ENCODE measurements at regions not wholly inside any gene's neighbourhood (a gene's known extent, or its start where the extent isn't known, plus 50 kb on each side); places are given as distances from the start of the nearest gene placed in this dataset.

- no peak for DNase-seq (ENCODE audit: low read depth in 2 of 2)
These were observed 974.0 kb upstream of the GHITM start for GRCh38 chr10:83165265-83165664.

- DNase-seq (ENCODE audit: low read depth in 2 of 2) = no peak
These were observed 973.0 kb upstream of the GHITM start for GRCh38 chr10:83166344-83166743.

- no peak for DNase-seq (ENCODE audit: low read depth in 2 of 2)
These were observed 972.2 kb upstream of the GHITM start for GRCh38 chr10:83167081-83167480.

GRCh38 chr10:83176901-83177300 is 962.4 kb upstream of the GHITM start:
- DNase-seq (ENCODE audit: low read depth in 2 of 2) = no peak

GRCh38 chr10:83178526-83178925 is 960.8 kb upstream of the GHITM start:
- no peak for DNase-seq (ENCODE audit: low read depth in 2 of 2)

GRCh38 chr10:83179371-83179770 is 959.9 kb upstream of the GHITM start:
- DNase-seq (ENCODE audit: low read depth in 2 of 2) = no peak

- DNase-seq (ENCODE audit: low read depth in 2 of 2) = no peak
These were observed 957.2 kb upstream of the GHITM start for GRCh38 chr10:83182076-83182475.

GRCh38 chr10:83184641-83185040 is 954.7 kb upstream of the GHITM start:
- no peak for DNase-seq (ENCODE audit: low read depth in 2 of 2)

- DNase-seq (ENCODE audit: low read depth in 2 of 2) = no peak
These were observed 948.7 kb upstream of the GHITM start for GRCh38 chr10:83190614-83191013.

- DNase-seq (ENCODE audit: low read depth in 2 of 2) = no peak
These were observed 946.3 kb upstream of the GHITM start for GRCh38 chr10:83193026-83193425.

- no peak for DNase-seq (ENCODE audit: low read depth in 2 of 2)
These were observed 944.3 kb upstream of the GHITM start for GRCh38 chr10:83195021-83195420.

- no peak for DNase-seq (ENCODE audit: low read depth in 2 of 2)
These were observed 939.9 kb upstream of the GHITM start for GRCh38 chr10:83199374-83199773.

GRCh38 chr10:83205861-83206260 is 933.4 kb upstream of the GHITM start:
- no peak for DNase-seq (ENCODE audit: low read depth in 2 of 2)

- no peak for DNase-seq (ENCODE audit: low read depth in 2 of 2)
These were observed 926.5 kb upstream of the GHITM start for GRCh38 chr10:83212632-83213334.

- no peak for DNase-seq (ENCODE audit: low read depth in 2 of 2)
These were observed 925.2 kb upstream of the GHITM start for GRCh38 chr10:83214136-83214535.

- no peak for DNase-seq (ENCODE audit: low read depth in 2 of 2)
These were observed 921.1 kb upstream of the GHITM start for GRCh38 chr10:83218205-83218604.

- DNase-seq (ENCODE audit: low read depth in 2 of 2) = no peak
These were observed 917.0 kb upstream of the GHITM start for GRCh38 chr10:83222300-83222699.

GRCh38 chr10:83222832-83223742 is 916.2 kb upstream of the GHITM start:
- no peak for DNase-seq (ENCODE audit: low read depth in 2 of 2)

GRCh38 chr10:83225781-83226180 is 913.5 kb upstream of the GHITM start:
- DNase-seq (ENCODE audit: low read depth in 2 of 2) = no peak

GRCh38 chr10:83229991-83230390 is 909.3 kb upstream of the GHITM start:
- no peak for DNase-seq (ENCODE audit: low read depth in 2 of 2)

GRCh38 chr10:83233691-83234090 is 905.6 kb upstream of the GHITM start:
- DNase-seq (ENCODE audit: low read depth in 2 of 2) = no peak

GRCh38 chr10:83248106-83248631 is 891.1 kb upstream of the GHITM start:
- no peak for DNase-seq (ENCODE audit: low read depth in 2 of 2)

- no peak for DNase-seq (ENCODE audit: low read depth in 2 of 2)
These were observed 888.9 kb upstream of the GHITM start for GRCh38 chr10:83250396-83250795.
